ENCODE measurements at regions not wholly inside any gene's neighbourhood (a gene's known extent, or its start where the extent isn't known, plus 50 kb on each side); places are given as distances from the start of the nearest gene placed in this dataset.
"Not testable (repeated sequence)": the region's sequence is repeated elsewhere in the genome, so short reads cannot be mapped to it uniquely, and the experiment has no call there.

DNA sequence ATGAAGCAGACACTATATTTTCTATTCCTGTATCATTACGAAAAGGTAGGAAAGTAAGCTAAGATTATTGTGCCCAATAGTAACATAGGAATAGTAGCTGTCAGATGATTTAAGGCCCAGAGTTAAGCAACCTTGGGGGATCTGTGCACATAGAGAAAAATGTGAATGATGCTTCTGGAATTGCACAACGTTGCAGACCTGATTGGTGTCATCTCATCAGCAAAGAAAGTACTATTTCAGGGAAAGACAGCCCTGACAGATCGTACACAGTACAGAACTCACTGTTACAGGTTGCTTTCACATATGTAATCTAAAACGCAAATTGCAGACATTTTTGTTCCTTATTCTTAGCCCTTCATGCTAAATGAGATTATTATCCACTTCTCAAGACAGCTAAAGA lies 535.9 kb downstream of the TRIB2 start:
- DNase-seq = no peak

DNA sequence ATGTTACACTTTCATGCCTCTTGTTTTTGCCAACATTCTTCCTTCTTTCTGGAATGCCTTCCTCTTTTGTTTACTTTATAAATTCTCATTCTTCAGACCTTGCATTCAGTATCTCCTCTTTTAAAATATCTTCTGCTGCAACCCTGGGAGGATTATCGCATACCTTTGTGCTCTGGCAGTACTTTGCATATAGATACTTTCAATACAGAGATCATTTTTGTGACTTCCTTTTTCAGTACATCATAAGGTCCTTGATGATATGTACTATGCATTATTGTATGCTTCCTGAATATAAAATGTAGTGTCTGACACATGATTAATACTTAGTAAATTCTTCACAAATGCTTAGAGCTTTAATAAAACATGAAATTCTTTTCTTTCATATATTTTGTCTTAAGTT lies 538.7 kb downstream of the TRIB2 start:
- DNase-seq = no peak

DNA sequence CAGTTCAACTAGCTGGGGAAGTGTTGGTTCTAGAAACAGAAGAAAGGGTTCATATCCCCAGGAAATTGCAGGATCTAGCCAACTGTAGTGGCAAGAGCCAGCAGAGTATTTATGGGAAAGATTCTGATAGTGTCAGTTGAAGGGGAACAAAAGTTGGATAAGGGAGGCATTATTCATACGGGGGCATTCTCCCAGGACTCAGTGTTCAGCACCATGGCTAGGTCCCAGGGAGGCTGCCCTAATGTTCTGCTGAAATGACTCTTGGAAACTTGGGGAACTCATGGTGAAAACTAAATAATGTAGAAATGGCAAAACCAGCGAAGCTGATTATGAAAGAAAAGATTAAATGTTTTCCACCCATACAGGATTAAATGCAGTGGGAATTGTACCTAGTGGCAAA lies 543.7 kb downstream of the TRIB2 start:
- no peak for DNase-seq

DNA sequence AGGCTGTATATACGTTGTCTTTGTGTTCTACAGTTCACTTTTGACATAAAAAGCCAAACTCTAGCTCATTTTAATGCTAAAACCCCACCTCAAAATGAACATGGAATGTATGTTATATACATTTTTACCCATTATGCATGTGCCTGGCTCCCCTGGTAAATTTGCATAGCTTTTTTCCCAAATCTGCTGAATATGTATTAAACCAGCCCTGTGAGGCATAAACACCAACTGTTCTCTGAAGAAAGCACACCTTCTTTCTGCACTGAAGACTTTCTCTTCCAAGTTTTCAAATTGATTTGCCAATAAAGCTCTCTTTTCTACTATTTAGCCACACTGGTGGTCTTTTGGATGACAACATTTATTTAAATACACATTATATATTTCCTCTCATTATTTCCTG lies 549.4 kb downstream of the TRIB2 start:
- DNase-seq = no peak

DNA sequence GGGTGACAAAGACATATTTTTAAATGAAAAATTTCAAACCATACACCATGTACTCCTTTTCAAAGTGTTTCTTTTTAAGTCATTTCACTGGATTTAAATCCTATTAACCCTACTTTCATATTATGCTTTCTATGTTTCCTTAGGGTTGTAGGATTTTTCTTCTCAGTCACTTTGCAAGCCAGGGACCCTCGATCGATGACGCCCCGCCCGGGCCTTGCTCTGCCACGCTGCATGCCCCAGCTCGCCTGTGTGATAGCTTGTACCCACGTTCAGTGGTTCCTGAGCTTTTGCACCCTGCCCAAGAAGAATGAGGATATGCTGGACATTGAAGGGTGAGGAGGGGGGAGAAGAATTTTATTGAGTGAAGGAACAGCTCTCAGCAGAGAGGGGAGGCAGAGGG lies 568.0 kb downstream of the TRIB2 start:
- DNase-seq = no peak

DNA sequence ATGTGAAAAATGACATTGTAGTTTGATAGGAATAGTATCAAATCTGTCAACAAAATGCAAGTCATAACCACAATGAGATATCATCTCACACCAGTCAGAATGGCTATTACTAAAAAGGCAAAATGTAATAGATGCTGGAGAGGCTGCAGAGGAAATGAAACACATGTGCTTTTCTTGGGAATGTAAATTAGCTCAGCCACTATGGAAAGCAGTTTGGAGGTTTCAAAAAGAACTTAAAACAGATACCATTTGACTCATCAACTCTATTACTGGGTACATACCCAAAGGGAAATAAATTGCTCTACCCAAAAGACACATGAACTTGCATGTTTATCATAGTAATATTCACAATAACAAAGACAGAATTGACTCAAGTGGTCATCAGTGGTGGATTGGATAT lies 572.6 kb downstream of the TRIB2 start:
- no peak for DNase-seq

DNA sequence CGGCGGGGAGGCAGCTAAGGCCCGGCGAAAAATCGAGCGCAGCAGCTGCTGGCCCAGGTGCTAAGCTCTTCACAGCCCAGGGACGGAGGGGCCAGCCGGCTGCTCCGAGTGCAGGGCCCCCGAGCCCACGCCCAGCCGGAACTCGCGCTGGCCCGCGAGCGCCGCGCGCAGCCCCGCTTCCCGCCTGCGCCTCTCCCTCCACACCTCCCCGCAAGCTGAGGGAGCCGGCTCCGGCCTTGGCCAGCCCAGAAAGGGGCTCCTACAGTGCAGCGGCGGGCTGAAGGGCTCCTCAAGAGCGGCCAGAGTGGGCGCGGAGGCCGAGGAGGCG lies 591.7 kb downstream of the TRIB2 start:
- DNase-seq = not testable (repeated sequence)

DNA sequence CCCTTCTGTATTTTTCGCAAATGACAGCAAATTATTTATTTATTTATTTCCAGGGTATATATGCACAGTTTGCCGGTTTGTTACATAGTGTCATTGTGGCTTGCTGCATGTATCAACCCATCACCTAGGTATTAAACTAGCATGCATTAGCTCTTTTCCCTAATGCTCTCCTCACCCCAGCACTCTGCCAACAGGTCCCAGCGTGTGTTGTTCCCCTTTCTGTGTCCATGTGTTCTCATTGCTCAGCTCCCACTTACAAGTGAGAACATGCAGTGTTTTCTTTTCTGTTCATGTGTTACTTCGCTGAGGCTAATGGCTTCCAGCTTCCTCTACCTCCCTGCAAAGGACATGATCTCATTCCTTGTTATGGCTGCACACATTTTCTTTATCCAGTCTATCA lies 592.3 kb downstream of the TRIB2 start:
- no peak for DNase-seq

DNA sequence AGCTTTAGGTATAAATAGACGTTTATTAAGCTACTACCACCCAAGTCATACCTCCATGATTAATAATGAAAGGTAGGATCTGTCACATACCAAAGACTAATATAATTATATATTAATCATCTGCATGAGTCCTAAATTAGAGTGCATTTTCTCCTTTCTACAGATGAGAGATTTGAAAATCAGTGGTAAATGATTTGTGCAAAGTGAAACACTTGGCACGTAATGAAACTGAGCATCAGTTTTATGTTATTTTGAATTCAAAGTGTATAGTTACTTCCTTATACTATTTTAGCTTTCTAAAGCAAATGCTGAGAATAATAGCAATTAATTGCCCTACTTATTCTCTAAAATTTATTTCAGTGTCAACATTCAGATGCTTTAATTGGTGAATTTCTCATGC lies 615.3 kb downstream of the TRIB2 start:
- no peak for DNase-seq

DNA sequence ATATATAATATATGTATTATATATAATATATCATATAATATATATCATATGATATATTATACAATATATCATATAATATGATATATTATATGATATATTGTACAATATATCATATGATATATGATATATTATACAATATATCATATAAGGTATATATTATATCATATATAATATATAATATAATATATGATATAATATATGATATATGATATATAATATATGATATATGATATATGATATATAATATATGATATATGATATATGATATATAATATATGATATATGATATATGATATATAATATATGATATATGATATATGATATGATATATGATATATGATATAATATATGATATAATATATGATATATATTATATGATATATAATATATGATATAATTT lies 617.3 kb downstream of the TRIB2 start:
- not testable (repeated sequence) for DNase-seq

DNA sequence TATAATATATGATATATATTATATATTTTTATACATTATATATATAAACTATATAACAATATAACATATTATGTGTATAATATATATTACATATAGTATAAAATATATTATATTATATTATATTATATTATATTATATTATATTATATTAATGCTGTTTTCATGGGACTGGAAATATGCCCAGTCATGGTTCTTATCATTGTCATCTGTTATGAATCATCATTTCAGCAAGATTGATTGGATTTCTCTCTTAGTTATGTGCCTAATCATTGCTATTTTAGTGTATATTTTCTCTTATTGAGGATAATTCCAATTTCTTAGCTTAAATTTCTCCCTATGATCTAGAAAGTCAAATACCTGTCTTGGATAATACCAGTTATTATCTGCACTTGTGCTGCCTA lies 617.8 kb downstream of the TRIB2 start:
- no peak for DNase-seq

DNA sequence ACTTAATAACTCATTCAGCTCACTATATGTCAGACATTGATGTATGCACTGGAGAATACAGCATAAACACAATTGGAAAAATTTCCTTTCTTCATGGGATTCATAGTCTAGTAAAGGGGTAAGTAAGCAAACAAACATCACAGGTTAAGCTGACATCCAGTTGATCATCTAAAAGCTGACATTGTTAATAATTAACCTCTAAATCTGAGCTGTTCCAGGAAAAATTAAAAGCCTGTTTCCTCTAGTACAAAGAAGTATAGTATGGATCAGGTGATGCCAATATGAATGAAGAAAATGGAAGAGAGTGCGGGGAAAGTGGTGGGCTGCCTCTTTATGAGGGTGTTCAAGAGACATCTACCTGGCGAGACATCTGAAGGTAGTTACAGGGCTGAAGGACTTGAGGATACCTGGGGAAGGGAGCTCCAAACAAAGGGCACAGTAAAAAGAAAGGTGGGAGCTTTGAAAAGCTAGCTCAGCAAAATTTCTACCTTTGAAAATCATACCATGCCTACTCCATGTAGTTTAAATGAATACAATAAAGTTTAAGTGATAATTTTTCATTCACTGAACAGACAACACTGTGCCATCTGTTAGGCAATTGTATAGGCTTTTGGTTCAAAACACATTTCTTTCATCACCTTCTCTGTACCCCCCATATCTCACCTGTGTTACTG lies 619.3 kb downstream of the TRIB2 start:
- DNase-seq = no peak

DNA sequence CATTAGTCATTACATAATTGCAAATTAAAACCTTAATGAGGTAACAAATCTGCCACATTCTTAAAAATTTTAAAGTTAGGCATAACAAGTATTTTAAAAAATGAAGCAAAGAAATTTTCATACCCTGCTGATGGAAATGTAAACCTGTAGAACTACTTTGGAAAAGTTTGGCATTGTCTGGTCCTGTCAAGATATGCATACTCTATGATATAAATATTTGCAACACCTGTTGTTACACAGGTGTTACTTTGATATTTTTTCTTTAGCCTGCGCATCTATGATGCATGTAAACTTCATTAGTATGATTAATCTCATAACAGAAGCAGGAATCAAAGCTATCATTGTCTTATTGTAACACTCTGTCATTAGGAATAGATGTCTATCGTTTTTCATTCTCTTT lies 634.3 kb downstream of the TRIB2 start:
- no peak for DNase-seq

DNA sequence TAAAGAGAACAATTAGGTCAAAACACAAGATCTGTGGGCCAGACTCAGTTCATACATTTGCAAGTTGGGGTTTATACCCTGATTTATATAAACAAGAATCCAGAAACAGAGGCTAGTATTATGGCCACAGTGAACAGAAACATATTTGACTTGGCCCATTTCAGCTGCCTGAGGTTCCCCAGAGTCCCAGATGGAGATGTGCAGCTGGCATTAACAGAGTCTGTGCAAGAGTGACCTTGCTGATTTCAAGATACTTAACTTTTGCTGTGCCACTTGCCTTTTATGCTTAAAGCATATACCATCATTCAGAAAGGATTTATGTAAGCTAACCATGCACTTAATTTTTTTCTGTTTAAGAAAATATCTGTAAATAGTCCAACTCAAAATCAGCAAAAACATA lies 636.3 kb downstream of the TRIB2 start:
- no peak for DNase-seq

DNA sequence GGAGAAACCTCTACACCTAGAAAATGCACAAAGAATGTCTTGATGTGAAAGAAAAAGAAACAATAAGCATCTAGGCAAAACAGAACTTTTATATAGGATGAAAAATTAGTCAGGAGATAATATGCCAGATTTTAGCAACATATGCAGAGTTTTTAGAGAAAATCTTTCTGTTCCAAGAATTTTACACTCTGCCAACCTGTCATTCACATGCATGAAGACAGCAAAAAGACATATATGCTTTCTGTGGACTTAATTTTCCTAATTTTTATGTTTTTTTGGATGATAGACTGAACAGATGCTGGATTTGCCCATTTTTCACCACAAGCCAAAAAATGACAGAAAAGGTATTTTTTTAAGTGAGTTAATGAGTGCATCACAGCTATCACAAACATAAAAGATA lies 637.3 kb downstream of the TRIB2 start:
- no peak for DNase-seq

DNA sequence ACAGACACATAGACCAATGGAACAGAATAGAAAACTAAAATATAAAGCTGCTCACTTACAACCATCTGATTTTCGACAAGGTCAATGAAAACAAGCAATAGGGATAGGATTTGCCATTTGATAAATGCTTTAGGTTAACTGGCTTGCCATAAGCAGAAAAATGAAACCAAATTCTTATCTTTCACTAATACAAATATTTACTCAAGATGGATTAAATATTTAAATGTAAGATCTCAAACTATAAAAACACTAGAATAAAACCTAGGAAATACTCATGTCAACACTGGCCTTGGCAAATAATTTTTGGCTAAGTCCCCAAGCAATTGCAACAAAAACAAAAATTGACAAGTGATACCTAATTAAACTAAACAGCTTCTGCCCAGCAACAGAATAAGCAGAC lies 665.2 kb downstream of the TRIB2 start:
- not testable (repeated sequence) for DNase-seq

DNA sequence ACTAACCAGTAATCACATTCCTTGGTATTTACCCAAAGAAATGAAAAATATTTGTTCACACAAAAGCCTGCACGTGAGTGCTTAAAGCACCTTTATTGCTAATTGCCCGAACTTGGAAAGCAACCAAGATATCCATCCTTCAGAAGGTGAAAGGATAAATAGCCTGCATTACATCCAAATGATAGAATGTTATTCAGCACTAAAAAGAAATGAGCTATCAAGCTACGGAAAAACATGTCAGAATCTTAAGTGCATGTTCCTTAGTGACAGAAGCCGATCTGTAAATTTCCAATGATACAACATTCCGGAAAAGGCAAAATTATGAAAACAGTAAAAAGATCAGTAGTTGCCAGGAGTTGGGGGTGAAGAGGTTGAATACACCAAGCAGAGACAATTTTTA lies 672.4 kb downstream of the TRIB2 start:
- DNase-seq = not testable (repeated sequence)

DNA sequence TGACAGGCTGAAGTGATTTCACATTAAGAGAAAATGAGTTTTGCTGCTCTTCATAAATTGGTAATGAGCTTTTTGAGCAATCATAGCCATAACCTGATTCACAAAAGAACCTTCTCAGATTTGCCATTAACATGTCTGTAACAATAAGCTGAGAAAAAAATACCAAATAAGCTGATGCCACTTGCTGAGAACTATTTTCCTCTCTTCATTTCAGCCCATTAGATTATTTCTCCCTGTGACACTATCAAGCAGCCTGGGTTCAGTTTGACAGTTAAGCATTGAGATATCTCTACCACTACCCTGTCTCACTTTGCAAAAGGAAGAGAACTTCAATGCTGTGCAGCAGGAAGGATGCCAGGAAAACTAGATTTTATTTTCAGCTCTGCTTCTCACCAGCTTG lies 673.9 kb downstream of the TRIB2 start:
- no peak for DNase-seq

DNA sequence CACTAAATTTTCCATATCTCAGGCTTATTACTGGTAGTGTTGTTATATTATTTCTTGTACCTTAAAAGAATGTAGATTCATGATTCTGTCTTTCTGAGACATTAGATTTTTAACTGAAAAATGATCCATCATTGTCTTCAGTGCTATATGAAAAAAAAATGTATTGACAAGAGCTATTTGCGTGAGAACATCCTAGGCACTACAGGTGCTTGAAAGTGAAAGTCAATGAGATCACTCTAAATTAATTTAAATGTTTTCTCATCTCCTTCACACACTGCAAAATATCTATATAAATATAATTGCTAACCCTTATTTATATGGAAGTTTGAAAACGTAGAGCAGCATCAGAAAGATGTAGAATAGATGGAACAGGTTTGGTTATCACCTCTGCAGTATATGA lies 684.6 kb downstream of the TRIB2 start:
- DNase-seq = no peak

DNA sequence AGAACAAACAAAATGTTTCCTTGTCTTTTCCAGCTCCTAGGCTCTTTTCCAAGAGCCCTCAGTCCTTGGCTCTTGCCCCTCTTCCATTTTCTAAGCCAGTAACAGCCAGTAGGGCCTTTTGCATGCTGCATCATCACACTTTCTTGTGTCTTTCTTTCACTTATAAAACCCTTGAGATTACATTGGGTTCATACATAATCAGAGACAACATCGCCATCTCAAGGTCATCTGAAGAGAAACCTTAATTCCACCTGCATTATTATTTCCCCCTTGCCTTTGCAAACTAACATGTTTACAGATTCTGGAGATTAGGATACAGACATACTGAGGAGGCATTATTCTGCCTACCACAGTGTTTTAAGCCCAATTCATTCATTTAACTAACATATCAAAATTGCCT lies 697.3 kb downstream of the TRIB2 start:
- DNase-seq = no peak

DNA sequence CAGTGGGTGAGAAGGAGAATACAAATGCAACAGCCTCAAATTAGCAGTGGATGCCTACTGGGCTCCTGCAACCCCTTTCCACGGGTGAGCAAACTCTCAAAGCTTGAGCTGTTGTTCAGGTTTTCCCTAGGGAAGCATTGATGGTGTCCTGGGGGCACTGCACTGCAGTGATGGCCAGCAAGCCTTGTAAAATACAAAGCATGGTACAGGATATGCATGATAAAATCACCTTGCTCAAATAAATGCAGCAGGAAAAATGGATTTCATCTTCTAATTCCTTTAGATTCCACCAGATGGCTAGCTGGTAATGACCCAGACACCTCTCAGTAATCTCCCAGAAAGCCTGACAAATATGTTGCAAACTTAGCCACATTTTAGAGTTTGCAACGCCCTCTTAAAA lies 698.2 kb downstream of the TRIB2 start:
- DNase-seq = no peak

DNA sequence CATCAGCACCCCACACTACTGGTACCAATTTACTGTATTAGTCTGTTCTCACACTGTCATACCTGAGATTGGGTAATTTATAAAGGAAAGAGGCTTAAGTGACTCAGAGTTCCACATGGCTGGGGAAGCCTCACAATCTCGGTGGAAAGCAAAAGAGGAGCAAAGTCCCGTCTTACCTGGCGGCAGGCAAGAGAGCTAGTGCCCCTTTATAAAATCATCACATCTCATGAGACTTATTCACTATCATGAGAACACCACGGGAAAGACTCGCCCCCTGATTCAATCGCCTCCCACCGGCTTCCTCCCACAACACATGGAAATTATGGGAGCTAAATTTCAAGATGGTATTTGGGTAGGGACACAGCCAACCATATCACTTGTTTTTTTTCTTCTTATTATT lies 717.2 kb downstream of the TRIB2 start:
- no peak for DNase-seq

DNA sequence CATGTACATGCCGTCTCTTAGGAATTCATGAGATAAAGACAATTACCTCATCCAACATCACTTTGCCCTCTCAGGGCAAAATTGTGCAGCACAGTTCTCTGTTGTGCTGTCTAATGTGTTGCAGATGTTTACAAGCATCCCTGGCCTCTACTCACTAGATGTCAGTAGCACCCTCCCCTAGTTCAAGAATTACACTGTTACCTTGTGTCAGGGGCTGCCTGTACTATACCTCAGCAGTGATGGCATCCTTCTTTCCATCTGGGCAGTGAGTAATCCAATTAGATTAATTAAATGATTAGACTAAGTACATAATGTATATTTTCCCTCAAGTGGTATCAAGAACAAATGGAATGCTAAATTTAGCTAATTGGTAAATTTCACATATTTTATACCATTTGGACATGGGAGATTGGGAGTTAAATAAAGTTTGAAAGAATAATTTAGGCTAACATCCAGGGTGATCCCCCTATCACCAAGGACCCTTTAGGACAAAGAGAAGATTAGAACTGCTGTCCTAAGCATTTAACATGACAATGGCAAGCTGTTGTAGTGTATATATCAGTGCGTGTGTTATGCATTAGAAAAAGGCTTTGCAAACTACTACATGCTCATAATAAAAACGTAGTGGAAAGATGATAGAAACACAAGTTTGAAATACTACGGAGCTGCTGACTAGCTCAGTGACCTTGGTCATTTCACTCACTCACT lies 727.0 kb downstream of the TRIB2 start:
- not testable (repeated sequence) for DNase-seq

DNA sequence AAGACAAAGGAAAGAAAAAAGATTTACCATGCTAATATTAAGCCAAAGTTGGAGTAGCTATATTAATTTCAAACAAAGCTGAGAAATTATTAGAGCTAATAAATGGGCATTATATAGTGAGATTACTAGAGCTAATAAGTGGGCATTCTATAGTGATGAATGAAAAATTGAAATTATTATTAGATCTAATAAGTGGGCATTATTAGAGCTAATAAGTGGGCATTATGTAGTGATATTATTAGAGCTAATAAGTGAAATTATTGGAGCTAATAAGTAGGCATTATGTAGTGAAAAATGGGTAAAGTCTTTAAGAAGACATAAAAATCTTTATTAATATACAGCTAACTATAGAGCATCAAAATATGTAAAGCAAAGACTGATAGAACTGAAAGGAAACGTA lies 745.7 kb downstream of the TRIB2 start:
- no peak for DNase-seq

DNA sequence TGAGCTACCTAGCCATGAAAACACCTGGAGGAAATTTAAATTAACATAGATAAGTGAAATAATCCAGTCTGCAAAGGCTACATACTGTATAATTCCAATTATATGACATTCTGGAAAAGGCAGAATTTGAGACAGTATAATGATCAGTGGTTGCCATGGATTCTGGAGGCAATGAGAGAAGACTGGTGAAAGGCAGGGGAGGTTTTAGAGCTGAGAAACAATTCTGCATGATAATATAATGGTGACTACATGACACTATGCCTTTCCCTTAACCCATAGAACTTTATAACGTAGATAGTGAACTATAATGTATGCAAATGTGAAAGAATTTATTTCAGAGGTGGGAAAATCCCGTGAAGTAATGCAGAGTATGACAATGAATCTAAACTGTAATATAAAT lies 749.3 kb downstream of the TRIB2 start:
- DNase-seq = no peak

All from activated T-cell treated with anti-CD3 and anti-CD28 coated beads, Interleukin-2, amount 50 U/mL, for 1 hour (primary cell).